HG02973 (cell line): ENCODE measurements at regions not wholly inside any gene's neighbourhood (a gene's known extent, or its start where the extent isn't known, plus 50 kb on each side); places are given as distances from the start of the nearest gene placed in this dataset.

Experiments used
- ATAC-seq: cut with Tn5 transposase; IDR thresholded peaks from one replicate; pipeline ENCODE4 v1.9.1; 2021; ENCODE audit warnings: moderate library complexity; ENCODE audit not compliant: unreplicated experiment

DNA sequence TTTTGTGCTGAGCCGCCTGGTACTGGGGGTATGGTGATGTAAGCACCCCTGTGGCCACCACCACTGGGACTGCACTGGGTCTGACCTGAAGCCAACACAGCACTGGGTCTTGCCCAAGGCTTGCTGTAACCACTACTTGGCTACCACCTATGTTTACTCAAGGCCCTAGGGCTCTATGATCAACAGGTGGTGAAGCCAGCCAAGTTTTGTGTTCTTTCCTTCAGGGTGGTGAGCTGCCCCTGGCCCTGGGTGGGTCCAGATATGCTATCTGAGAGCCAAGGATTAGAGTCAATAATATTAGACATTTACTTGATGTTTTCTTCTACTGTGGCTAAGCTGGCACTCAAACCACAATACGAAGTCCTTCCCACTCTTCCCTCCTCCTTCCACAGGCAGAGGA lies 55.1 kb upstream of the PAGE4 start:
- no peak for ATAC-seq

DNA sequence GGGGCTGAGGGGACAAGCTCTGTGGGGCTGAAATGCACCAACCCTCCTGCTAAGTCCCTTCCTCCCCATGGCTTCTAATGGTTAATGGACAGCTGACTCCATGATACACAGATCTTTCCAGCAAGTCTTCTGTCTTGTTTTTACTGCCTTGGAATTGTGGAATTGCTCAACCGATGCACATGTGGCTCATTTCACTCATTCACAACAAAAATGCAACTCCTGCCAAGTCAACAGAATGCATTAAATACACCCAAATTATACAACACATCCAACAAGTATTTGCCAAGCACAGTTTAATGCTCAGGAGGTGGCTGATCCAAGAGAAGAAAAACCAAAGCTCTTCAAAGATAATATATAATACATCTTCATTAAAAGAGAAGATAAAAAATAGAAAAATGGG lies 61.9 kb upstream of the PAGE4 start:
- ATAC-seq, result no peak

DNA sequence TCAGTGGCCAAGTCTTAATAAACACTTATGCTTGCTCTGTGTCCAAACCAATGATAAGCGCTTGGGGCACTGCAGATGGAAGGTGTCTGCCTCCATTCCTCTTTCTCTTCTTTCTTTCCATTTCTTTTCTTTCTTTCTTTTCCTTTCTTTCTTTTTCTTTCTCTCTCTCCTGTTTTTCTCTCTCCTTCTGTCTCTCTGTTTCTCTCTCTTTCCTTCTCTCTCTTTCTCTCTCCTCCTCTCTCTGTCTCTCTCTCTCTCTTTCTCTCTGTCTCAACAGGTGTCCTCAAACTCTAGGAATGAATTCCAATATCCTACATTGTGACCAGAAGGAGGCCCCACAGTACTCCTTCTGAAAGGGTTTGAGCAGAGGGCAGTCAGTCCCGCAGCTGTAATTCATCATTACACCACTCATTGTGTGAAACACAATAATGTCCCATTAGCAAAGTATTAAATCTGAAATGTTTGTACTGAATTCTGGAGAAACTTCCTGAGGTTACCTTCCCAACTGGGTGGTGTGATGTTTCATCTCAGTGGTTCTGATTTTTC lies 66.5 kb upstream of the PAGE1 start:
- ATAC-seq, result no peak

DNA sequence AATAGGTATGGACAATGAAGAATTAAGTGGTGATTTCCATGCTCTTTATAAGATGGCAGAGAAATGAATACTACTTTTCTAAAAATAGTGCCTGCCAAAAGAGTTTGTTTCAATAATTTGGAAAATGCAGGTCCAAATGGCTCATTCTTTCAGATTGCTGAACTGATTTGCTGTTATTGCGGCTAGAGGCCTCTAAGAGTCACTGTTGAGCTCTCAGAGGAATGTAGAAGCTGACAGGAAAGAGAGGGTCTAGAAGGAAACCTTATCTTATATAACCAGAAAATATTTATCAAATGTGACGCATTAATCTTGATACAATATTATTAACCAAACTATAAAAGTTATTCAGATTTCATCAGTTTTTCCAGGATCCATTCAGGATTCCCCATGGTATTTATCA lies 65.7 kb upstream of the PAGE1 start:
- no peak for ATAC-seq

DNA sequence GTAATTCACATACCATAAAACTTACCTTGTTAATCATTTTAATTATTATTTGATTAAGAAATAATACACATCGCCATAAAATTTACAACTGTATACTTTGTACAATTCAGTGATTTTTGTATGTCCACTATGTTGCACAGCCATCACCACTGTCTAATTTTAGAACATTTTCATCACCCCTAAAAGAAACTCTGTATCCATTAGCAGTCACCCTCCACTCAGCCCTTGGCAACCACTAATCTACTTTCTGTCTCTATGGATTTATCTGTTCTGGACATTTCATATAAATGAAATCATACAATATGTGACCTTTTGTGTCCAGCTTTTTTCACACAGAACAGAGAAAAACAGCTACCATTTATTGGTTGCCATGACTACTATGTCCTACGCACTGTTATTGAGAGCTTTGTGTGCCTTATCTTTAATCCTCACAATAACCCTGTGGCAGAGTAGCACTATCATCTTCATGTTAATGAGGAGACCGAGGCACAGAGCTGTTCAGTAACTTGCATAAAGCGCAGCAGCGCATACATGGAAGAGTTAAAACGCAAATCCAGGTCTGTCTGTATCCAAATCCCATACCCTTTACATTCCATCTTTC lies 64.6 kb upstream of the PAGE1 start:
- no peak for ATAC-seq

DNA sequence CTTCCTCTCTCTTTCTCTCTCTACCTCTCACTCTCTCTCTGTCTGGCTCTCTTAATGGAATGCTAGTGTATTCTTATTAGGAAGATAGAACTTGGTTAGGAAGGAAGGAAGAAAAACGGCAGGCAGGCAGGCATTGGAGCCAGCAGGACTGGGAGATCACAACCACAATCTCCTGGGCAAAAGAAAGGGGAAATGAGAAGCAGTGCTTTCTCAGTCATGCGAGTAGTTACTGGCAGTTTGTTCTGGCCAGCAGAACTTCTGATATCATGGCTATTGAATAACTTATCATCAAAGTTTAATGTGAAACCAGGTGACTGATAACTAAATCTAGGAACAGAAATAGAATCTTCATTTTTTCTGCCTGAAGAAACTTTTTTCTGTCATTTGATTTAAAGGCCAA lies 60.9 kb upstream of the PAGE1 start:
- no peak for ATAC-seq

DNA sequence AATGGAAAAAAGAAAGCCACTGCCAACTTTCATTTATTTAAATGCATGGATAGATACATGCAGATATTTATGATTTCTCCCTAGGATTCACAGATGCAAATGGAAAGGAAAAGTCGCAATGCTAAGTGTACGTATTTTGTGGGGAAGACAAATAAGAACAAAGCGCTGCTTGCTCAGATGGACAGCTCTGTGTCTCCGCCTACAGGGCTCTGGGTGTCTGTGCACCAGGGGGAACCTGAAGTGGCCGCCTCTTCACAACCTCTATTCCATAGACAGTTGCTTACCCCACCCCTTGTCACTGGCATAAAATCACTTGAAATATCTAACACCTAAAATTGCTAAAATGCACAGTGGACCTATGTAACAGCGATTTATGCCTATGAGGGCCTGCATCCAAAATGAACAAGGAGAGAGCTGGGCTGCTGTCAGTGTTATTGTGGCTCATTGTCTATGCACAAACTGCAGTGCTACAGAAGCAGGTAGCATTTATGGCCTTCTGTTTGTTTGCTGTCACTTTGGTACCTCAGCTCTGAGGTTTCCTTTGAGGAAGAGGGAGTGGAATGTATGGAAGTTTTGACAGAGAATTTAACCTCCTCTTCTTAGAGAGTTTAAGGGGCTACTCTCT lies 58.6 kb upstream of the PAGE1 start:
- ATAC-seq, result peak; percentile 67

DNA sequence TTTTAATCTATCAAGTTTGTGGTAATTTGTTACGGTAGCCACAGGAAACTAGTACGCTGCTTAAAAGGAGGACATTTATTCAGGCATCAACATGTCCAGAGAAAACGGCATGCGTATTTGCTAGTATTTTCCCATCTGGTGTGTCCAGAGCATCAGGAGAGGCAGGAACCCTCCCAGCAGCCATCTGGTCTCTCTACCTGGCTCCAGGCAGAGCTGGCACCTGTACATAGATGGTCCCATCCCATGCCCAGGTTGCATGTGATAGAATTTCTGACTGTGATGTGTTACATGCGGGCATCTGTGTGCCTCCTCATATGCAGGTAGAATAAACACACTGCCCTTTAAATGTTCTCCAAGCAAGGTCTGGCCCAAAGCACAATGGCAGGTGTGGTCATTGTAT lies 57.9 kb upstream of the PAGE1 start:
- ATAC-seq, result no peak

DNA sequence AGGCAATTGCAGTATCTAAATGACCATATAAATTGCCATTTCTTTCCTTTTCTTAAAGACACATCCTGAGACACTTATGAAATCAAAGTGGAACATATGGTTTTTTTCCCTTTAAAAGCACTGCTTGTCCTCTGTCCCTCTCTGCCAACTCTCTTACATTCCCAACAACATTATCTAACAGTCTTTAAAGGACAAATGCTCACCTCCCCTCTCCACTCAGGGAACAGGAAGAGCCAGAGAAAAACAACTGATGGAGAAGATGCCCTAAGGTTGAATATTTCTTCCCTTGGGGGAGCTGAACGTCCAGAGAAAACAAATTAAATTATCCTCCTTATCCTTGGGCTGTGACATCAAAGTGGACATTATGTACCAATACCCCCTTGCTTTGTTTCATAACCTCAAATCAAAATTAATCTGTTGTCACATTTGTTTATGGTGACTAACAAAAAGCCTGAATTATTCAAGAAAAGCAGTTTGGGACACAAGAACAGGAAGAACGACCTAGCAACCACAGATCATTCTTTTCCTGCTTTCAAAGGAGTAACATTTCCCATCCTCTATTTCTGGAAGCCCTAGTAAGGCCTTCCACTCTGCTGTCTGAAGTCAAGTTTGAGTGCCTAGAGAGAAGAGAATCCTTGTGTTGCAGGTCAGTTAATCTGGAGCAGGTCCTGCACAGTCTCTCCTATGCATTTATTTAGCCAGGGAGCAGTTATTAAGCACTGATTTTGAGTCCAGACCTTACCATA lies 52.6 kb upstream of the PAGE1 start:
- no peak for ATAC-seq

DNA sequence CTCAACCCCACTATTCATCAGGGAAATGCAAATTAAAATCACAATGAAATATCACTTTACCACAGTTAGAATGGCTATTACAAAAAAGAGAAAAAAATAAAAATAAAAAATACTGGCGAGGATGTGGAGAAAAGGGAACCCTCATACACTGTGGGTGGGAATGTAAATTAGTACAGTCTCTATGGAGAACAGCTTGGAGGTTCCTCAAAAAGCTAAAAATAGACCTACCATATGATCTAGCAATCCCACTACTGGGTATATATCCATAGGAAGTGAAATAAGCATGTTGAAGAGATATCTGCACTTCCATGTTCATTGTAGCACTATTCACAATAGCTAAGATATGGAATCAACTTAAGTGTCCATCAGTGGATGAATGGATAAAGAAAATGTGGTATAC lies 50.5 kb upstream of the PAGE1 start:
- ATAC-seq, result no peak
